ENCODE measurements at regions not wholly inside any gene's neighbourhood (a gene's known extent, or its start where the extent isn't known, plus 50 kb on each side); places are given as distances from the start of the nearest gene placed in this dataset.
"Not testable (repeated sequence)": the region's sequence is repeated elsewhere in the genome, so short reads cannot be mapped to it uniquely, and the experiment has no call there.

DNA sequence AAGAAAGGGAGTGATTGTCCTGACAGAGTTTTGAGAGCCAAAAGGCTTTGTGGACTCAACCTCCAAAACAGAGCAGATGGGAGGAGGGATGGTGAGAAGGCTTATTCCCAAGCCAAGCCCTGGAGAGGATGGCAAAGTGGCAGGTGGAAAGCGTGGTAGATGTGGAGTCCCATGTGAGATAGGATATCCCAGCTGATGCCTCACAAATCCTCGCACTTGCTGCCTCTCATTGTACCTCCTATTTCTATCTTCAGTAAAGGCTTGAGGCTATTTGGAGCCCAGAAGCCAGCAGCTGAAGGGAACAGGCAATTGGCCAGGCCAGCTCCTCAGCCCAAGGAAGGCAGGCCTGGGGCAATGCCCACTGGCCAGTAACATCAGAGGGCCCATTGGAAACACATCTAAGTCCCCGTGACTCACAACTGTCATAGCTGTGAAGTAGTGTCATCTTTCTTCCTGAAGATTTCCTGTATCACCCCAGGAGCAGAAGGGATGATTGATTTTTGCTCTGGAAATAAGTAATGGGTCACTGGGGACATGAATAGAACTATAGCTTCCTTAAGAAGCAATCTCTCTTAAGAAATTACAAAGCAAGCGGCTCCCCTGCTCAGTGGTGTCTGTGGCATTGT, 114.4 kb downstream of the KBTBD2 start:
- H3K4me1 ChIP-seq (replicated peaks in 1 of 2); H3K27ac ChIP-seq; in situ Hi-C loops (cut with MboI; ENCODE audit: low pct_unique_long_range_greater_than_20kb in 2 of 9, low sequenced_read_pairs in 9 of 9, unreplicated experiment in 9 of 9); H3K4me3 ChIP-seq: not testable (repeated sequence)
- 100% methylated on average over 1 of the region's 4 CpGs; no CpG with 5 or more reads in 9 of the 10 experiments for WGBS, 10 experiments
- ATAC-seq (replicated peaks in 6 of 8) = peak in 1 of 8 experiments; percentile 69

- in situ Hi-C loops (cut with MboI; ENCODE audit: low pct_unique_long_range_greater_than_20kb in 2 of 9, low sequenced_read_pairs in 9 of 9, unreplicated experiment in 9 of 9); H3K4me1 ChIP-seq (replicated peaks in 1 of 2); ATAC-seq (replicated peaks in 6 of 8); H3K4me3 ChIP-seq; H3K27ac ChIP-seq: not testable (repeated sequence)
- 20 to 100% methylated on average over 1 of the region's 3 CpGs; no CpG with 5 or more reads in 8 of the 10 experiments for WGBS, 10 experiments
Measured at GRCh38 chr7:32776318-32776717, 115.2 kb downstream of the KBTBD2 start.

DNA sequence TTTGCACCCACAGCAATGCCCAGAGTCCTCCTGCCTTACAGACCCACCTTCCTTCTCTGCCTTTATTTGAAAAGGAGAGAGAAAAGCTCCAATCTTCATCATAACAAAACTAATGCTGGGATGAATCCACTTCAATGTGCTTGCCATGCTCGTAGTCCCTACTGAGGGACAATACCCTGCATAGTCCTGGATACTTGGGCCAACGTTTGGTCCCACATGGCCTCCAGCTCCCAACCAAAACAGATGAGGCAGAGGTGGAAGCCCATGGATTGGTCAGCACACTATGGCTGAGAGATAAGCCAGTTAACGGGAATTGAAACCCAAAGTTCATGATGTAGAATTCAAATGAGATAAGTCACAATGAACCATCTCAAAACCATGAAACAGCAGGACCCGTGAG, 115.8 kb downstream of the KBTBD2 start:
- H3K27ac ChIP-seq; H3K4me3 ChIP-seq; ATAC-seq (replicated peaks in 6 of 8); H3K4me1 ChIP-seq (replicated peaks in 1 of 2); in situ Hi-C loops (cut with MboI; ENCODE audit: low pct_unique_long_range_greater_than_20kb in 2 of 9, low sequenced_read_pairs in 9 of 9, unreplicated experiment in 9 of 9): not testable (repeated sequence)
- WGBS, 10 experiments = 80 to 92% (median 82%) methylated on average over 1 to 2 of the region's 4 CpGs; no CpG with 5 or more reads in 6 of the 10 experiments

DNA sequence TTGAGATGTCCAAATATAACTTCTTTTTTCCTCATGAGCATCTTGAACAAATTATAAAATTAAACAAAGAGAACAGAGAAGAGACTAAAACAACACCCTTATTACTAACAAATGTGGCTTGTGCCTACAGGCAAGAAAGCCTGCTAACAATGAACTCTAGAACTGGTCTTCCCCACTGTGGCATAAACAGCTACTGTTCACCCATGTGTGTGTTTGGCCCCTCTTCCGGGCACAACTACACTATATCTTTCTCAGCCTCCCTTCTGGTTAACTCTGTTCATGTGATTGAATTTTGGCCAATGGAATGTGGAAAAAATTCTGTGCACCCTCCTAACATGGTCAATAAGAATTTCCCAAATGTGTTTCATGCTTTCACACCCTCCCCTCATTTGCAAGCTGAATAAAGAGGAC, 117.0 kb downstream of the KBTBD2 start:
- Histone ChIP-seq H3K4me1 (replicated peaks in 1 of 2) (no peaks in the 10 kb centered on the region), H3K4me3 (no peak overlapping the region), H3K27ac (no peak overlapping the region)
- WGBS, 10 experiments = 0 to 44% (median 20%) methylated on average over 1 of the region's 1 CpG; no CpG with 5 or more reads in 7 of the 10 experiments
- in situ Hi-C loops (cut with MboI; ENCODE audit: low pct_unique_long_range_greater_than_20kb in 2 of 9, low sequenced_read_pairs in 9 of 9, unreplicated experiment in 9 of 9) = loop anchor here in 1 of 9 experiments (25.0 kb wide), 1 partner anchor 338 kb away; the partner anchor contains the start of gene RP9
- peak in 3 of 8 experiments; percentile 86 to 95 (median 90) for ATAC-seq (replicated peaks in 6 of 8)

- H3K4me1 ChIP-seq (replicated peaks in 1 of 2) = not testable (repeated sequence)
Measured at GRCh38 chr7:32768866-32769510, 122.6 kb downstream of the KBTBD2 start.

DNA sequence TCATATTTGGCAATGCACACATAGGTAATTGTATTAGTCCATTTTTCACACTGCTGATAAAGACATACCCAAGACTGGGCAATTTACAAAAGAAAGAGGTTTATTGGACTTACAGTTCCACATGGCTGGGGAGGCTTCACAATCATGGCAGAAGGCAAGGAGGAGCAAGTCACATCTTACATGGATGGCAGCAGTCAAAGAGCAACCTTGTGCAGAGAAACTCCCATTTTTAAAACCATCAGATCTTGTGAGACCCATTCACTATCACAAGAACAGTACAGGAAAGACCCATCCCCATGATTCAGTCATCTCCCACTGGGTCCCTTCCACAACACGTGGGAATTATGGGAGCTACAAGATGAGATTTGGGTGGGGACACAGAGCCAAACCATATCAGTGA, 123.2 kb downstream of the KBTBD2 start:
- not testable (repeated sequence) for ATAC-seq (replicated peaks in 6 of 8); H3K4me3 ChIP-seq; H3K27ac ChIP-seq
- in situ Hi-C loops (cut with MboI; ENCODE audit: low pct_unique_long_range_greater_than_20kb in 2 of 9, low sequenced_read_pairs in 9 of 9, unreplicated experiment in 9 of 9) = loop anchor here in 1 of 9 experiments (25.0 kb wide), 1 partner anchor 344 kb away; the partner anchor contains the start of gene RP9
- WGBS, 10 experiments = 0 to 100% (median 100%) methylated on average over 1 of the region's 1 CpG; no CpG with 5 or more reads in 6 of the 10 experiments
- peaks cover 0 to 10% of the 10 kb centered on the region in 2 donors for H3K4me1 ChIP-seq (replicated peaks in 1 of 2)

More at GRCh38 chr7:32768866-32769510, 122.6 kb downstream of the KBTBD2 start:
- peak in 1 of 8 experiments; percentile 16 for ATAC-seq (replicated peaks in 6 of 8)
- 0 to 100% (median 58%) methylated on average over 1 to 3 of the region's 3 CpGs for WGBS, 10 experiments
- not testable (repeated sequence) for H3K4me3 ChIP-seq, H3K27ac ChIP-seq
- in situ Hi-C loops (cut with MboI; ENCODE audit: low pct_unique_long_range_greater_than_20kb in 2 of 9, low sequenced_read_pairs in 9 of 9, unreplicated experiment in 9 of 9) = loop anchor here in 1 of 9 experiments (25.0 kb wide), 1 partner anchor 343 kb away; the partner anchor contains the start of gene RP9

DNA sequence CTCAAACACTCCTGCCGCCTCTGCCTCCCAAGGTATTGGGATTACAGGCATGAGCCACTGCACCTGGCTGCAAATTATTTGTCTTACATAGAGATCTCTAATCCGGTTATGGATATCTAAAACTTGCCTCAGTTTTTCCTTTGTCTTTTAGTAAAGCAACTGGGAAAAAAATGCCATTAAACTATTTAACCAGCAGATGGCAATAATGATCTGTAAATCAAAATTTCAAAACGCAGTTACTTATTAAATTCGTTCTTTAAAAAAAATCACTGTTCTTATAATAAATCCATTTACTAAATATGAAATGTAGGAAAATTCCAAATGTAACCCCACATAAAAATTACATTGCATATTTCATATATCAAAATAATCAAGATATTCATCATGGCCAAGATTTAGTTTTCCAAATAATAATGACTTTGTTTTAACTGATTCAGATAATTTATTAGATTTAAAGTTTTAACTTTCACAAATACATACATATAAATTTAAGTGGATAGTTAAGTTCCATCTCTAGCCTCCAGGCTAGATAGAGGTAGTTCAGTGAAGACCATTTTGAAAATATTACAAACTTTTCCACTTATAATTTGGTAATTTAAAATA, 125.8 kb downstream of the KBTBD2 start:
- H3K27ac ChIP-seq; ATAC-seq (replicated peaks in 6 of 8); H3K4me3 ChIP-seq: not testable (repeated sequence)
- 0 to 54% (median 15%) methylated on average over 1 to 4 of the region's 4 CpGs; no CpG with 5 or more reads in 1 of the 10 experiments for WGBS, 10 experiments
- H3K4me1 ChIP-seq (replicated peaks in 1 of 2) = peaks cover 0 to 10% of the 10 kb centered on the region in 2 donors
- in situ Hi-C loops (cut with MboI; ENCODE audit: low pct_unique_long_range_greater_than_20kb in 2 of 9, low sequenced_read_pairs in 9 of 9, unreplicated experiment in 9 of 9) = loop anchor here in 1 of 9 experiments (25.0 kb wide), 1 partner anchor 347 kb away; the partner anchor contains the start of gene RP9

- Histone ChIP-seq H3K4me3 (no peak overlapping the region), H3K27ac (no peak overlapping the region), H3K4me1 (replicated peaks in 1 of 2) (peaks cover 0 to 10% of the 10 kb centered on the region in 2 donors)
- 64 to 100% (median 86%) methylated on average over 2 to 3 of the region's 3 CpGs; no CpG with 5 or more reads in 1 of the 10 experiments for WGBS, 10 experiments
- no peak for ATAC-seq (replicated peaks in 6 of 8)
- in situ Hi-C loops (cut with MboI; ENCODE audit: low pct_unique_long_range_greater_than_20kb in 2 of 9, low sequenced_read_pairs in 9 of 9, unreplicated experiment in 9 of 9) = loop anchor here in 1 of 9 experiments (25.0 kb wide), 1 partner anchor 347 kb away; the partner anchor contains the start of gene RP9
Measured at GRCh38 chr7:32765185-32765584, 126.4 kb downstream of the KBTBD2 start.

DNA sequence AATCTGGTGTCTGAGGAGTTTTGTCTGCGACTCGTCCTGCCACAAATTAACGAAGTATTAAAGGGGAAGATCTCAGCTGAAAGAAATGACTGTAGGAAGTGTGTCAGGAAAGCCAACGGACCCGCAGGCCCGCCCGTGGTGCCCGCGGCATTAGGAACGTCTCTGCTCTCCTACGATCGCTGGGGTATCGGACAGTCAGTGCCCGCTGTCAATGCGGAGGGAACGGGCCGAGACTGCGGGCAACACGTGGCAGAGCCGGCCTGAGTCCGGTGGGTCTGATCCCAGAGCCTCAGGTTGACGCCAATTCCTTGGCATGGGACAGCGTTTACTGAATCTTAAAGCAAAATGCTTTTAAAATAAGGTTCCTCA, 128.7 kb downstream of the KBTBD2 start:
- peaks cover 0 to 10% of the 10 kb centered on the region in 2 donors for H3K4me1 ChIP-seq (replicated peaks in 1 of 2)
- no peak overlapping the region for H3K4me3 ChIP-seq
- H3K27ac ChIP-seq = no peak overlapping the region
- in situ Hi-C loops (cut with MboI; ENCODE audit: low pct_unique_long_range_greater_than_20kb in 2 of 9, low sequenced_read_pairs in 9 of 9, unreplicated experiment in 9 of 9) = loop anchor here in 1 of 9 experiments (25.0 kb wide), 1 partner anchor 349 kb away; the partner anchor contains the start of gene RP9
- ATAC-seq (replicated peaks in 6 of 8) = no peak
- WGBS, 10 experiments = 0 to 92% (median 57%) methylated on average over 2 to 22 of the region's 23 CpGs; no CpG with 5 or more reads in 2 of the 10 experiments

GRCh38 chr7:32762206-32762924, 129.2 kb downstream of the KBTBD2 start:
- 0 to 100% (median 76%) methylated on average over 1 to 19 of the region's 29 CpGs; no CpG with 5 or more reads in 2 of the 10 experiments for WGBS, 10 experiments
- not testable (repeated sequence) for H3K27ac ChIP-seq
- H3K4me1 ChIP-seq (replicated peaks in 1 of 2) = peaks cover 0 to 10% of the 10 kb centered on the region in 2 donors
- ATAC-seq (replicated peaks in 6 of 8) = peak in 1 of 8 experiments; percentile 25
- H3K4me3 ChIP-seq = peak overlapping the region in 2 of 5 donors; percentile 16 to 26
- in situ Hi-C loops (cut with MboI; ENCODE audit: low pct_unique_long_range_greater_than_20kb in 2 of 9, low sequenced_read_pairs in 9 of 9, unreplicated experiment in 9 of 9) = loop anchor here in 1 of 9 experiments (25.0 kb wide), 1 partner anchor 350 kb away; the partner anchor contains the start of gene RP9

GRCh38 chr7:32761451-32762205, 129.9 kb downstream of the KBTBD2 start:
- Histone ChIP-seq H3K4me1 (replicated peaks in 1 of 2) (peaks cover 0 to 10% of the 10 kb centered on the region in 2 donors), H3K4me3 (peak overlapping the region in 2 of 5 donors; percentile 16 to 26), H3K27ac (no peak overlapping the region)
- 20 to 95% (median 74%) methylated on average over 1 to 15 of the region's 46 CpGs; no CpG with 5 or more reads in 4 of the 10 experiments for WGBS, 10 experiments
- in situ Hi-C loops (cut with MboI; ENCODE audit: low pct_unique_long_range_greater_than_20kb in 2 of 9, low sequenced_read_pairs in 9 of 9, unreplicated experiment in 9 of 9) = loop anchor here in 1 of 9 experiments (25.0 kb wide), 1 partner anchor 351 kb away; the partner anchor contains the start of gene RP9
- ATAC-seq (replicated peaks in 6 of 8) = peak in 4 of 8 experiments; percentile 71 to 90 (median 81)

Data from motor neuron (in vitro differentiated cells).